Fibroblast of villous mesenchyme (primary cell): ENCODE measurements at regions not wholly inside any gene's neighbourhood (a gene's known extent, or its start where the extent isn't known, plus 50 kb on each side); places are given as distances from the start of the nearest gene placed in this dataset.
"Not testable (repeated sequence)": the region's sequence is repeated elsewhere in the genome, so short reads cannot be mapped to it uniquely, and the experiment has no call there.

Source experiments
- DNase-seq: peaks from one replicate; pipeline ENCODE4 v3.0.0-alpha.2; 2010; ENCODE audit warnings: low read depth
- H3K4me3 ChIP-seq: 2 replicates; pipeline ENCODE4 v1.5.1; 2011; ENCODE audit warnings: low read depth, mild to moderate bottlenecking, low read length
- TF ChIP-seq, protein P1 (sequence below): IDR thresholded peaks from 2 replicates; pipeline ENCODE4 v1.5.1; 2012; ENCODE audit warnings: low read depth, mild to moderate bottlenecking, low read length; ENCODE audit not compliant: insufficient read depth

- TF ChIP-seq, protein P1, sequence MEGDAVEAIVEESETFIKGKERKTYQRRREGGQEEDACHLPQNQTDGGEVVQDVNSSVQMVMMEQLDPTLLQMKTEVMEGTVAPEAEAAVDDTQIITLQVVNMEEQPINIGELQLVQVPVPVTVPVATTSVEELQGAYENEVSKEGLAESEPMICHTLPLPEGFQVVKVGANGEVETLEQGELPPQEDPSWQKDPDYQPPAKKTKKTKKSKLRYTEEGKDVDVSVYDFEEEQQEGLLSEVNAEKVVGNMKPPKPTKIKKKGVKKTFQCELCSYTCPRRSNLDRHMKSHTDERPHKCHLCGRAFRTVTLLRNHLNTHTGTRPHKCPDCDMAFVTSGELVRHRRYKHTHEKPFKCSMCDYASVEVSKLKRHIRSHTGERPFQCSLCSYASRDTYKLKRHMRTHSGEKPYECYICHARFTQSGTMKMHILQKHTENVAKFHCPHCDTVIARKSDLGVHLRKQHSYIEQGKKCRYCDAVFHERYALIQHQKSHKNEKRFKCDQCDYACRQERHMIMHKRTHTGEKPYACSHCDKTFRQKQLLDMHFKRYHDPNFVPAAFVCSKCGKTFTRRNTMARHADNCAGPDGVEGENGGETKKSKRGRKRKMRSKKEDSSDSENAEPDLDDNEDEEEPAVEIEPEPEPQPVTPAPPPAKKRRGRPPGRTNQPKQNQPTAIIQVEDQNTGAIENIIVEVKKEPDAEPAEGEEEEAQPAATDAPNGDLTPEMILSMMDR: no peak
These were observed 221.9 kb downstream of the GIPC2 start for GRCh38 chr1:78267513-78268218.

DNA sequence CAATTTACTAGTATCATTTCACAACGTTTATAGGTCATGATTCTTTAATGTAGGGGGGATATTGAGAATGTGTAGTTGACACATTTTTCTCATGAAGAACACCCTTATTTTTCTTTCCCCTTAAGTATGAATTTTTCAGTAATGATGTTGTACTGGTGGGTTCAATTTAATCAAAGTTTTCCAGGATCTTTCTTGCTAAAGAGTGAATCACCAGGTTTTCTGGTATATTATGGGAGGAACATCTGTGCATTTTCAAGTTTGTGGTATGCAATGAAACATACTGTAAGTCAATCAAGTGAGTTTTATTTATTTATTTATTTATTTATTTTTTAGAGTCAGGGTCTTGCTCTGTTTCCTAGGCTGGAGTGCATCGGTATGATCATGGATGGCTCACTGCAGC, 221.2 kb upstream of the PTGFR start:
- no peak for DNase-seq
- no peak overlapping the region for H3K4me3 ChIP-seq
- TF ChIP-seq, protein P1: no peak

More at GRCh38 chr1:78267513-78268218, 221.9 kb downstream of the GIPC2 start:
- DNase-seq: no peak
- no peak overlapping the region for H3K4me3 ChIP-seq

- DNase-seq, H3K4me3 ChIP-seq: not testable (repeated sequence)
These were observed 219.4 kb upstream of the PTGFR start for GRCh38 chr1:78271423-78271822.

DNA sequence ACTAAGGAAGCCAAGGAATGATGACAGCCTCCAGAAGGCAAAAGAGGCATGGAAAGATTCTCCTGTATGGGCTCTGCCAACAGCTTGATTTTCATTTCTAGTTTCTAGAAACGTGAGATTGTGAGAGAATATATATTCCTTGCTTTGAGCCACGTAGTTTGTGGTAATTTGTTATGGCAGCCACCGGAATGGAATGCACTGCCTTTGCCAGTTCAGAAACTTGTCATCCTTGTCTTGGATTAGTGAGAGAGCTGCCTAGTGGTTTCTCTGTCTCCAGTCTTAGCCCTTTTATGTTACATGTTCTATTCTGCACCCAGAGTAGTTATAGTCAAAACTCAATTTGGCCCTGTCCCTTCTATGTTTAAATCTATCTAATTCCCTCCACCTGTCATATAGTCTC, 216.0 kb upstream of the PTGFR start:
- TF ChIP-seq, protein P1: no peak
- DNase-seq: peak; percentile 21
- H3K4me3 ChIP-seq: no peak overlapping the region

GRCh38 chr1:78275456-78275855, 215.3 kb upstream of the PTGFR start:
- H3K4me3 ChIP-seq: no peak overlapping the region
- TF ChIP-seq, protein P1: no peak
- no peak for DNase-seq

- TF ChIP-seq, protein P1: no peak
- H3K4me3 ChIP-seq: no peak overlapping the region
- DNase-seq: no peak
These were observed 214.7 kb upstream of the PTGFR start for GRCh38 chr1:78275906-78276685.

GRCh38 chr1:78277253-78277652, 213.5 kb upstream of the PTGFR start:
- peak; percentile 29 for DNase-seq
- TF ChIP-seq, protein P1: no peak
- H3K4me3 ChIP-seq: no peak overlapping the region
